GM18907 (cell line): ENCODE measurements at regions not wholly inside any gene's neighbourhood (a gene's known extent, or its start where the extent isn't known, plus 50 kb on each side); places are given as distances from the start of the nearest gene placed in this dataset.

Experiments
- ATAC-seq: cut with Tn5 transposase; IDR thresholded peaks from one replicate; pipeline ENCODE4 v1.9.1; 2021; ENCODE audit warnings: mild to moderate bottlenecking, moderate library complexity; ENCODE audit not compliant: unreplicated experiment

DNA sequence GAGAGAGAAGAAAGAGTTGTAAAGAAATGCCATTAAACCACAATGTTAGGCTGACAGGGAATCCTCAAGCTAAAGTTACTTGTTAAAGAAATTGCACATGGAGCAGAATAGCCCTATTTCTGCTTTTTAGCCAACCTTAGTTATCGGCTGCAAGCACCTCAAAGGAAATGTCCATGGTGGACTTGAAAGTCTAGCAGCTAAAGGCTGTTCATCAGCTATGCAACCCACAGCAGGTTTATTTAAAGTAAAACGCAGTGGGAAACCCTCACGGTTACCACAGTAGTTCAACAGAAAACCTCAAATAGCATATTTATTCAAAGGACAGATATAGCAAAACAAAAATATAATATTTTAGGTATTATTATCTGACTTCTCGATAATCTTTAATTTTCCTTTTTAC, 967.2 kb downstream of the IGSF11 start:
- ATAC-seq: no peak

GRCh38 chr3:118075873-118076272, 958.8 kb downstream of the IGSF11 start:
- ATAC-seq: no peak

DNA sequence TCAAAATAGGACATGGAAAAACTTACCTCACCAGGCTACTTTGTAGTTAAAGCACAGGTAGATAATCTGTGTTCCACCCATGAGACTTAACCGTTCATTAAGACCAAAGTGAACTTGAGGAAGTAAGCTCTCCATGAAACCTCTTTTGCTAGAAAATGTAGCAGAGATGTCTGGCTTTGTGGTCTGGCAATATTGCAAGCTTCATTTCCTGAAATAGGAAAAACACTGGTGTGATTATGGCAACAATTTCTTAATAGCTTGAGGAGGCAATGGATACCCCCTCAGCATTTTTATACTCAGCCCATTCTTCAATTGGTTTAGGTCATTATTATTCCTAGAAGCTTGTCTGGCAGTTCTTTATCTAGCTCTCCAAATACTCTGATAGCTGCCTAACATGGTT, 957.3 kb downstream of the IGSF11 start:
- no peak for ATAC-seq

DNA sequence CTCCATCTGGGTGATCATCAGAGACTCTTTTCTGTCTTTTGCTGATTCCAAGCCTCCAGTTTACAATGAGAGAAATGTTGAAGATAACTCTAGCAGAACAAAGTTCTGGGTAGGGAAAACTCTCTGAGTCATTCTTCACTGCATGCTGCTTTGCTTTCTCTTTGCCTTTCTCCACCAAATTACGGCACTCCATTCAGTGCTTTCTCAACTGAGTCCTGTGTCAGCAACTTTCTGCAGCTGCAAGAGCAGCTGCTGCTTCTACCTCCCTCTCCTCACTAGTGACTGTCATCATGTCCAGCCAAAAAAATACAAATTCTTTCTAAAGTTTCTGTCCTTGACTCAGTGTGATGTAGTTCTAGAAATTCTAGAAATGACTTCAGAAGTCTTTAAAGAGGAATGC, 953.8 kb downstream of the IGSF11 start:
- no peak for ATAC-seq

- ATAC-seq: no peak
Measured at GRCh38 chr3:118088696-118089095, 946.0 kb downstream of the IGSF11 start.

GRCh38 chr3:118089563-118089962, 945.1 kb downstream of the IGSF11 start:
- ATAC-seq: no peak

DNA sequence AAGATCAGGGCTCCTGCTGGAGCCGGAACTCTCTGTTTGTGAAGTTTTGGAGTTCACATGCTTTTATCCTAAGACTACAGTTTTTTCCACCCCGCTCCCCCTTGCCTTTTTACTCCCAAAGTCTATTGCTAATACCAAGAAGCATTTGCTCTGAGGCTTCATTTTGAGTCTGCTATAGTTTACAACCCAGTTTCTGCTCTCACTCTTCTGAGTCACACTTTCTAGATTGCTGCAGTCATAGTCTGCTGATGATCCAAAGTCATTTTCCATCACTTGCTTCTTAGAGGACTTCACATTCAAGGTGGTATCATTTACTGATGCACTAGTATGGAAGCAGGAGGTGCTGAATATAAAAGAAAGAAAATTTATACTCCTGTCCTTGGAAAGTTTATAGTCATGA, 937.4 kb downstream of the IGSF11 start:
- no peak for ATAC-seq

- no peak for ATAC-seq
Measured at GRCh38 chr3:118097660-118098059, 937.0 kb downstream of the IGSF11 start.

DNA sequence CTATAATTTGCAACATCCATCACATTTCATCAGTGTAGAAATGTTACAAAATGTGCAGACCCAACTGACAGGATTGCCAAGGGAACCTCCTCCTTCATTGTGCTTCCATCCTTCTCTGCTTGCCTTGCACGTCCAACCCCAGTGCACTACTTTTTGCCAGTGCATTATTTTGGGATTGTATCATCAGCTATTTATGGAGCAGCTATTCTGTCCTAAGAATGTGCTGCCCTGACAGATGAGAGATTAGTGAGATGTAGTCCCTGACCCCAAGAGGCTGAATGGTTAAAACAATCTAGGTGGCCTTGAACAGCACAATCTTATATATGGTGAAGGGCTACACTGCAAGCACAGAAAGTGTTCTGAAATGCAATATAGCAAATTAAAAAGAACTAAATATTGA, 935.8 kb downstream of the IGSF11 start:
- ATAC-seq: no peak

- no peak for ATAC-seq
Measured at GRCh38 chr3:118101891-118102290, 932.8 kb downstream of the IGSF11 start.

DNA sequence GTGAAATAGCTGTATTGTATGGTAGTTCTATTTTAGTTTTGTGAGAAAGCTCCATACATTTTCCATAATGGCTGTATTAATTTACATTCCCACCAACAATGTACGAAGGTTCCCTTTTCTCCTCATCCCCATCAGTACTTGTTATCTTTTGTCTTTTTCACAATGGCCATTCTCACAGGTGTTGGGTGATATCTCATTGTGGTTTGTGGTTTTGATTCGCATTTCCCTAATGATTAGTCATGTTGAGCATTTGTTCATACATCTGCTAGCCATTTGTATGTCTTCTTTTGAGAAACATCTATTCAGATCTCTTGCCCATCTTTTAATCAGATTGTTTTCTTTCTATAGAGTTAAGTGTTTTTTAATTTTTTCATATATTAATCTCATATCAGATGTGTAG, 931.9 kb downstream of the IGSF11 start:
- no peak for ATAC-seq

- ATAC-seq: no peak
Measured at GRCh38 chr3:118108201-118108600, 926.4 kb downstream of the IGSF11 start.

DNA sequence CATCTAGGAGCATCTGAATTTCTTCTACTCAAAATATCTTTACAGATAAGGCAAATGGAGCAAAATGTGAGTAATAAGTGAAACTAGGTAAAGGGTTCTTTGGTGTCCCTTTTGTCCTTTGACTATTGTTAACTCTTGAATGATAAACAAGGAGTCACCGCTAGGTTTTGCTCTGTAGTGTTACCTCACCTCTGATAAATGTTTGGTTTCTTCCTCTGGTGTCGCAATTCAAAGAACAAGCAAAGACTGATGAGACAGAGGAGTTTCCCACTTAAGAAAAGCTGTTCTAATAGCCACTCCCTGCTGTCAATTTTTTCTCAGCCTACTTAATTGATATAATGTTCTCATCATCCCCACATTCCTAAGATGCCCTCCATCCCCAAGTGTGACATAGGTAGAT, 925.9 kb downstream of the IGSF11 start:
- ATAC-seq: no peak

GRCh38 chr3:118110211-118110610, 924.4 kb downstream of the IGSF11 start:
- no peak for ATAC-seq

GRCh38 chr3:118116991-118117390, 917.7 kb downstream of the IGSF11 start:
- ATAC-seq: no peak

- no peak for ATAC-seq
Measured at GRCh38 chr3:118126751-118127150, 907.9 kb downstream of the IGSF11 start.

GRCh38 chr3:118127992-118128391, 906.7 kb downstream of the IGSF11 start:
- no peak for ATAC-seq

DNA sequence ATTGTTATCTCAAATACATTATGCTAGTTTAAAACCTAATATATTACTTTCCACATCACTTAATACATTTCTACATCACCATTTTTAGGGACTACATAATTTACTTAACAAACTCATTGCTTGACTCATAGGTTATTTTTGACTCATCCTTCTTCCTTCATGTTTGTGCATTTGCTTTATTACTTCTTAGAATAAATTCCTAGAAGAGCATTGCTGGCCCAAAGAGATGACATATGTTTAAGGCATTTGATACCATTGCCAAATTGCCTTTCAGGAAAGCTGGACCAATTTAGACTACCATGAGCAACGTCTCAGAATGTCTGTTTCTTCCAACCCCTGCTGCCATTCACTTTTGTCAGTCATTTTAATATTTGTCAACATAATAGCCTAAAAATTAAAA, 905.8 kb downstream of the IGSF11 start:
- no peak for ATAC-seq

DNA sequence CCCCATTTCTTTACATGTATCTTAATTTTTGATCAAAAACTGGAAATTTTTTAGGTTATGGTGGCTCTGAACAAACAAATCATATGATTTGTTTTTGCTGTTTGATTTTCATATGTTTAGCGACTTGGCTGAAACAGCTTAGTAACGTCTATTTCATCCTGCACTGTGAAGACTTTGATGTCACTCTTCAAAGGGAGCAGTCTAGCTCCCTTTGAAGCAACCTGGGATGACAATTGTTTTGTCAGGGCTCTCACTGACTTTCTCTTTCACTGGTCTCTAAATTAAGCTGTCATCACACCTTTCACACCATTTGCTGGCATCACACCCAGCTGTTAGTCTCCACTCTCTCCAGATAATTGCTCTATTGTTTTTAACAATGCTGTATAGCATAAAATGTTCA, 896.9 kb downstream of the IGSF11 start:
- no peak for ATAC-seq

GRCh38 chr3:118144919-118145318, 889.7 kb downstream of the IGSF11 start:
- no peak for ATAC-seq

GRCh38 chr3:118146658-118147375, 887.8 kb downstream of the IGSF11 start:
- ATAC-seq: no peak

DNA sequence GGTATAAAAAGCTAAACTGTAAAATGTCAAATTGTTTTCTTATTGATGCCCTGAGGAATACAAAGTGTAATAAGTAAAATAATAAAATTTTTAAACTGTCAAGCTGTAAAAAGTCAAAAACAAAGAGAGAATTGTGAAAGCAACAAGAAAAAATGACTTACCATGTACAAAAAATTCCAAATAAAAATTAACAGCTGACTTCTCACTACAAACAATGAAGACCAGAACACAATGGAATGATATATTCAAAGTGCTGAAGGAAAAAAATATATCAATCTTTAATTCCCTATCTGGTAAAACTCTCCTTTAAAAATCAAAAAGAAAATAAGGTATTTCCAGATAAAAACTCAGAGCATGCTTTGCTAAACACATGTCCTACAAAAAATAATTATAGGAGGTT, 883.5 kb downstream of the IGSF11 start:
- no peak for ATAC-seq
